Inflammatory macrophage treated with lipopolysaccharide for 4 hours (primary cell): ENCODE measurements at regions not wholly inside any gene's neighbourhood (a gene's known extent, or its start where the extent isn't known, plus 50 kb on each side); places are given as distances from the start of the nearest gene placed in this dataset.

Source experiments
- DNase-seq: peaks from one replicate; pipeline ENCODE4 v3.0.0-alpha.2; 2020

DNA sequence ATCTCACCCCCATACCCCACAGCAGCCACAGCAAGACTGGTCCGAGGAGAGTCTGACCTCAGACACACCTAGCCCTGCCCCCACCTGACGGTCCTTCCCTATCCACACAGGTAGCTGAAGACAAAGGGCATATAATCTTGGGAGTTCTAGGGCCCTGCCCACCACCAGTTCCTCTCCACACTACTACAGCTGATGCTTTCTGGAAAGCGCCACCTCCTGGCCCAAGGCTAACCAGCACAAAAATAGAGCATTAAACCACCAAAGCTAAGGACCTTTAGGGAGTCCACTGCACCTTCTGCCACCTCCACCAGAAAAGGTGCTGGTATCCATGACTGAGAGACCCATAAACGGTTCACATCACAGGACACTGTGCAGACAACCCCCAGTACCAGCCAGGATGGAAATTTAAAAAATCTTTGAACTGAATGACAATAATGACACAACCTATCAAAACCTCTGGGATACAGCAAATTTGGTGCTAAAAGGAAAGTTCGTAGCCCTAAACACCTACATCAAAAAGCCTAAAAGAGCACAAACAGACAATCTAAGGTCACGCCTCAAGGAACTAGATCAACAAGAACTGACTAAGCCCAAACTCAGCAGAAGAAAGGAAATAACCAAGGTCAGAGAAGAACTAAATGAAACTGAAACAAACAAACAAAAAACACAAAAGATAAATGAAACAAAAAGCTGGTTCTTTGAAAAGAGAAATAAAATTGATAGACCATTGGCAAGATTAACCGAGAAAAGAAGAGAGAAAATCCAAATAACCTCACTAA, 122.1 kb upstream of the TPRG1 start:
- peak; percentile 47 for DNase-seq

DNA sequence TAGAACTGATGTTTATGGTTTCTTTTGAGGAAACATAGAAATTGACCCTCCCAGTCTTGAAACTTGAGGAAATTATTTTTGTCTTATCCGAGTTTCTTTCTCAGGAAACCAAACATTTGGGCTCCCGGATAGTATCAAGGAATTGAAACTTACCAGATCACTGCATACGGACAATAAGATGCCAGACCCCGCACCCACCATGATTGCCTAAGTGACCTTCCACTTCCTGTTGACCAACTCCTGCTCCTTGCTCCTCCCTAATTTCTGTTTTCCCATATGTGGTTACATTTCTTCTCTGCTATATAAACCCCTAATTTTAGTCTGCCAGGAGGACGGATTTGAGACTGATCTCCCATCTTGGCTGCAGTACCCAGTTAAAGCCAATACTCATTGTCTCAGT, 118.4 kb upstream of the TPRG1 start:
- DNase-seq, result peak; percentile 83

- DNase-seq, result no peak
Measured at GRCh38 chr3:189056646-189057335, 115.0 kb upstream of the TPRG1 start.

- DNase-seq, result no peak
Measured at GRCh38 chr3:189057369-189057768, 114.4 kb upstream of the TPRG1 start.

DNA sequence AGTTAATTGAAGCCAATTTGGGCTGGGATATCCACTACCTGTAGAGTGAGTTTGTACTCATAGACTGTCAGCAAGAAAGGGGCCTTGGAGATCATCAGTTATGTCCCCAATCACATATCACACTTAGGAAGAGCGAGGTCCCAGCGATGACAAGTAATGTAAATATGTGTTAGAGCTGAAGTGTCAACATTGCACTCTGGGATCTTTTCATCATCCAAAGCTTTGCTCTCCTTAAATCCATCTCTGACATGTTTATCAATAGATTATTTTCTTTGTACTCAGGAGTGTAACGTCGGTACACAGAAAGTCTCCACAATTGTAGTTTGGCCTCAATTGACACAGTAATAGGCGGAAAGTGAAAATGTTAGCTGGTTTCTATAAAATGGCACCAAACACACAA, 113.7 kb upstream of the TPRG1 start:
- no peak for DNase-seq

- DNase-seq, result no peak
Measured at GRCh38 chr3:189070965-189071364, 100.8 kb upstream of the TPRG1 start.

DNA sequence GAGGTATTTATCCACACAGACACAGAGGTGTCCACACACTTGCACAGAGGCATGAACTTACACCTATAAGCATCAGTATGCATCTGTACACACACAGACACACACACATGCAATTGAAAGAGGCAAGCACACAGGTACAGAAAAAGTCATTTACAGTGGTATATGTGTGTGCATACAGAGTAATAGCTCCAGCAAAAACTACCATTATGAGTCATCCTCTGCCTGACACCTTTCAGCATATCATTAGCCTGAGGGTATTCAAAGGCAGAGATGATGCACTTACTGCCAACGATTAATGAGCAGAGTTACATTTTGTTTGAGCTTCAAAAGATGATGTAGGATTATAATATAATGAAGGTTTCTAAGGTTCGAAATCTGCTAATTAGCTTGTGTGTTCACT, 100.3 kb upstream of the TPRG1 start:
- DNase-seq, result no peak

DNA sequence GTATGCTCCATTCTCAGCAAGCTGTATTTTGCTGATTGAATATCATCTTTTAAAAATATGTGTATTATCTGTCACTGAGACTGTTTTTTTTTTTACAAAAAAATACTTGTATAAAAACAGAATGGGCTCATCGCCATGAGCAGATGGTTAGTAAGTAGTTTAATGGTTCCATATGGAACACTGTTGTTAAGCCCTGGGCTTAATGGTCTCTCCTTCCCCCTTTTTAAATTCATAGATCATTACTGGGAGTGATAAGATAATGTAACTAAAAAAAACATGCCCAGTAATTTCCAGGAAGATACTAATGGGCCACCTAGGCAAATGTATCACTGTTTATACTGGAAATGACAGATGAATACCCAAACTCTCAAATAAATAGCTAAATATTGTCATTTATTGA, 95.3 kb upstream of the TPRG1 start:
- no peak for DNase-seq

GRCh38 chr3:189080745-189081144, 91.0 kb upstream of the TPRG1 start:
- DNase-seq, result no peak

GRCh38 chr3:189082666-189083427, 88.9 kb upstream of the TPRG1 start:
- no peak for DNase-seq

- DNase-seq, result peak; percentile 9
Measured at GRCh38 chr3:189084620-189085019, 87.2 kb upstream of the TPRG1 start.

DNA sequence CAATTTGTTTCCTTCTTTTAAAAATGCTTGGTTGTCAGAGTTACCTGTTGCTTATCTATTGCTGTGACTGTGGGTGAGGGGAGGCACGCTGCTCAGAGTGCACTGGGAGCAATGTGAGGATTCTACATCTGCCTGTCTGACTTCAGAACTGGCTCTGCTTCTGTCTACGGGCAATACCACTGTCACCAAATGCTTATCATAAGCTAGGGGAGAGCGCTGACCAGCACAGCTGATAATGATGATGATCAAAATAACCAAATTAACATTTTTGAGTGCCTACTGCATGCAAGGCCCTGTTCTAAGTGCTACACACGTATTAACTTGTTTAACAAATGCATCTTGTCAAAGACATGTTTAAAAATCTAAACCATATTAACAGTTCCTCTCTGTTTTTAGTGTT, 79.2 kb upstream of the TPRG1 start:
- no peak for DNase-seq

GRCh38 chr3:189094539-189094938, 77.2 kb upstream of the TPRG1 start:
- no peak for DNase-seq

DNA sequence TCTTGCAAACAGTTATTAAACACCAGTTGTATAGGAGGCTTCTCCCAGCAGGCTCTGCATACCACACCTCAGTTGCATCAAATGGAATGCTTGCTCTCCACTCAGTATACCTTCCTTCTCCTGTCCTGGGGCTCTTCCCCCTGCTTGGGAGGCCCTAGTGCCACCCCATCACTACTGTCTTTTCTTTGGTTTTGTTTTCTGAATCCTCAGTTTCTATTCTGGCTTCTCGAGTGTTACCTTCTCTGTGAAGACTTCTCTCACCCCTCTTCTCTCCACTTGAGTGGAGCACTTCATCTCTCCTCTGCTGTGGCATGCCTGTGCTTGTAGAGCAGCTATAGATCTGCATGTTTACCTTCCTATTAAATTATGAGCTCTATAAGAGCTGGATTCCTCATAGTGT, 75.7 kb upstream of the TPRG1 start:
- no peak for DNase-seq

DNA sequence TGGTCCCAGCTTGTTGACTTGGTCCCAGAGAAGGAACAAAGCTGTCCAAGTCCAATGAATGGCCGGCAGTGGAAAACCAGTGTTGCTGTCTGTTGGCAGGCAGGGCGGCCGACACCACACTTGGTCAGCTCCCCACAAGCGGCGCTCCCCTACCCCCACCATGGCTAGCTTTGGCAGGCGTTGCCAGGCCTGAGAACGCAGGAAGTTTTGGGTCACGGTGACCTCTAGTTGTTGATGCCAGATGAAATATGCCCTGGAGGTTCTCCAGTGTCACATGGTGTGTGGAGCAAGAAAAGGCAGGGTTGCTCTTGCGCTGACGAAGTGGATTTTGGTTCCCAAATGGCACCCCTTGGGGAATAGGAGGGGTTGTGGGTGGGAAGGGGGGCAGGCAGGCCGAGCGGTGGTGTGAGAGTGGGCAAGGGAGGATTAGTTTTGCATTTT, 72.7 kb upstream of the TPRG1 start:
- no peak for DNase-seq

- DNase-seq, result no peak
Measured at GRCh38 chr3:189099505-189100290, 72.1 kb upstream of the TPRG1 start.

DNA sequence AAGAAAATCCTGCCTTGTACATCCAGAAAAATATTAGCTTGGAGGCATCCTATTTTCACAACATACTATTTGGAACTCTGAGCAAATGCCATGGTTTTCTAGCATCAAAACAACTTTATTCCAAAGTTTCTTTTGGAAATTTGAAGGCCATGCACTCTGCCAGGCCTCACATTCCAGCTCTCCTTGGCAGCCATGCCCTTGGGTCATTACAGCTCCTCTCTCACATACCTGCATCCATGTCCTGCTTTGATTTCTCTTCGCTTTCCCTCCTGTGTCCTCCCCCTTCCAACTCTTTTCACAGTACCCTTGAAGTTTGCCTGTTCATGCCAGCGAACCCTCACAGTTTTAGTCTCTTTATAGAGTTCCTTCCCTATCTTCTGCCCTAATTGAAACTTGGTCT, 70.9 kb upstream of the TPRG1 start:
- DNase-seq, result no peak

GRCh38 chr3:189101594-189101993, 70.2 kb upstream of the TPRG1 start:
- DNase-seq, result no peak

DNA sequence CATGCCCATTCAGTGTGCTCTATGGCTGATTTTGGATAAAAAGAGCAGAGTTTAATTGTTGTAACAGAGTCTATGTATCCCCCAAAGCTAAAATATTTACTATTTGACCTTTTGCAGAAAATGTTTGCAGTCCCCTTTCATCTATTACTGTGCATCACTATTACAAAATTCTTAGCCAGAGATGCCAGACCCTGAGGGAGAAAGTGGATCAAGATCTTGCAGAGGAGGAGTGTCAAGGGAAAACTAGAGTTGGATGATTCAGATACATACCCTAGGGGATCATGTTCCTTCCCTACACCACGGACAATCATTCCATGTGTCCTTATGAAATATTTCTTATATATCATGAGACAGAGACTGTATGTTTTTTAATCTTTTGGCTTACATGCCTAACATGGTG, 68.6 kb upstream of the TPRG1 start:
- no peak for DNase-seq

- no peak for DNase-seq
Measured at GRCh38 chr3:189108067-189108466, 63.7 kb upstream of the TPRG1 start.

- DNase-seq, result no peak
Measured at GRCh38 chr3:189108735-189109134, 63.0 kb upstream of the TPRG1 start.

DNA sequence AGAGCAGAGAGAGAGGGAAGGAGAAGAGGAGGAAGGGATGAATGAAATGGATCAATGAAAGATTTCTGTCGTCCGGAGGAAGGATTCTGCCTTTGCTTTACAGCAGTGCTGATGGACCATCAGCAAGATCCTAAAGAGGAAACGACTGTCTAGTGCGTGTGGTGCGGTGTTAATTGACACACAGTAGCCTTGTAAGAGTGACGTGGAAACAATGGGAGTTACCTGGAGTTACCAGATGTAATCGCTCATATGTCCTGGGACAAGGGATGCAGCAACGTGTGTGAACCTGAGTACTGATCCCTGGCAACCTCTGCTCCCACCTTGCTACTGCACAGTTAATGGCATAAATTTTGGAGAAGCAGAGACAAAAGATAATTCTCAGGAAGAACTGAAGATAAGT, 62.6 kb upstream of the TPRG1 start:
- DNase-seq, result no peak

- DNase-seq, result no peak
Measured at GRCh38 chr3:189117087-189117486, 54.7 kb upstream of the TPRG1 start.
